Activated CD8-positive, alpha-beta T cell treated with anti-CD3 and anti-CD28 coated beads for 36 hours (primary cell): ENCODE measurements at regions not wholly inside any gene's neighbourhood (a gene's known extent, or its start where the extent isn't known, plus 50 kb on each side); places are given as distances from the start of the nearest gene placed in this dataset.

Source experiments
- ATAC-seq: fragments of 200-7000 bp; cut with Tn5 transposase; one replicate; pipeline ENCODE4 v1.10.0; 2021; ENCODE audit warnings: mild to moderate bottlenecking, moderate library complexity
- CTCF ChIA-PET: fragments of 350-600 bp; sonication (Branson Sonifier 250); formaldehyde crosslinking; loops from one replicate; lab custom pipeline; 2021; ENCODE audit warnings: antibody characterized with exemption; lab: Charles Lee
- POLR2A ChIA-PET: fragments of 350-600 bp; sonication (Branson Sonifier 250); formaldehyde crosslinking; loops from one replicate; lab custom pipeline; 2021; ENCODE audit warnings: antibody characterized with exemption; lab: Charles Lee
- DNase-seq: peaks from one replicate; pipeline ENCODE4 v3.0.0-alpha.2; 2020
- H3K27ac Mint-ChIP-seq: one replicate; pipeline ENCODE4 v1.8.0; 2021; ENCODE audit warnings: mild to moderate bottlenecking, mixed read lengths
- H3K27me3 Mint-ChIP-seq: one replicate; pipeline ENCODE4 v1.8.0; 2021; ENCODE audit warnings: mixed read lengths
- H3K36me3 Mint-ChIP-seq: one replicate; pipeline ENCODE4 v1.8.0; 2021; ENCODE audit warnings: low read depth, mixed read lengths
- H3K4me1 Mint-ChIP-seq: one replicate; pipeline ENCODE4 v1.8.0; 2021; ENCODE audit warnings: low read depth, mixed read lengths
- H3K4me3 Mint-ChIP-seq: one replicate; pipeline ENCODE4 v1.8.0; 2021; ENCODE audit warnings: mild to moderate bottlenecking, moderate library complexity, mixed read lengths
- H3K9me3 Mint-ChIP-seq: one replicate; pipeline ENCODE4 v1.8.0; 2021; ENCODE audit warnings: mixed read lengths
- intact Hi-C: fragments of 100-400 bp; cut with micrococcal nuclease; formaldehyde crosslinking; loops from one replicate; pipeline ENCODE4 v1.10.0; 2022
- TF ChIP-seq, protein P1 (sequence below): fragments of 200-600 bp; IDR thresholded peaks from one replicate; pipeline ENCODE4 v1.8.0; 2022; ENCODE audit warnings: antibody characterized with exemption, mild to moderate bottlenecking

GRCh38 chr1:192941722-192942411, 117.3 kb downstream of the UCHL5 start:
- no peaks in the 10 kb centered on the region for H3K9me3 Mint-ChIP-seq
- no peaks in the 10 kb centered on the region for H3K36me3 Mint-ChIP-seq
- ChIA-PET POLR2A (no interaction called here), CTCF (no interaction called here)
- TF ChIP-seq, protein P1, sequence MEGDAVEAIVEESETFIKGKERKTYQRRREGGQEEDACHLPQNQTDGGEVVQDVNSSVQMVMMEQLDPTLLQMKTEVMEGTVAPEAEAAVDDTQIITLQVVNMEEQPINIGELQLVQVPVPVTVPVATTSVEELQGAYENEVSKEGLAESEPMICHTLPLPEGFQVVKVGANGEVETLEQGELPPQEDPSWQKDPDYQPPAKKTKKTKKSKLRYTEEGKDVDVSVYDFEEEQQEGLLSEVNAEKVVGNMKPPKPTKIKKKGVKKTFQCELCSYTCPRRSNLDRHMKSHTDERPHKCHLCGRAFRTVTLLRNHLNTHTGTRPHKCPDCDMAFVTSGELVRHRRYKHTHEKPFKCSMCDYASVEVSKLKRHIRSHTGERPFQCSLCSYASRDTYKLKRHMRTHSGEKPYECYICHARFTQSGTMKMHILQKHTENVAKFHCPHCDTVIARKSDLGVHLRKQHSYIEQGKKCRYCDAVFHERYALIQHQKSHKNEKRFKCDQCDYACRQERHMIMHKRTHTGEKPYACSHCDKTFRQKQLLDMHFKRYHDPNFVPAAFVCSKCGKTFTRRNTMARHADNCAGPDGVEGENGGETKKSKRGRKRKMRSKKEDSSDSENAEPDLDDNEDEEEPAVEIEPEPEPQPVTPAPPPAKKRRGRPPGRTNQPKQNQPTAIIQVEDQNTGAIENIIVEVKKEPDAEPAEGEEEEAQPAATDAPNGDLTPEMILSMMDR = no peak
- H3K4me3 Mint-ChIP-seq = no peak overlapping the region
- H3K27ac Mint-ChIP-seq = no peak overlapping the region
- intact Hi-C loops = no loop called here
- DNase-seq = no peak
- H3K27me3 Mint-ChIP-seq = no peaks in the 10 kb centered on the region
- peaks cover 2% of the 10 kb centered on the region for H3K4me1 Mint-ChIP-seq
- no peak for ATAC-seq

DNA sequence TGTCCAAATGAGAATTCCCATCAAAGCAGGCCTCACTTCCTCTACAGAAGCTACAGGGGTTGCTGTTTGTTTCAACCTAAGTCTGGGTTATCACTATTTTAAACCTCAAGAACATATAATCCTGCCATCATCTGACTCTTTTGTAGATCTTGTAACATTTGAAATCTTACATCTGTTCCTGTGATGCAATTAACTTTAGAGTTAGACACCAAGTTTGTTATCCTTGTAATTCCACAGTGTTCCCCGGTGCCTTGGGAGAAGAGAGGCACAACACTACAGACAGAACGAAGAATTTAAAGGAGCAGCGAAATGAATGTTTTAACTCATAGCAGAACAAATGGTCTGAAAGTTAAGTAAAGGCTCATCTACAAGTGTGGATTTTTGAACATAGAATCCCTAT, 116.1 kb downstream of the UCHL5 start:
- H3K27ac Mint-ChIP-seq = no peak overlapping the region
- TF ChIP-seq, protein P1 = no peak
- intact Hi-C loops = no loop called here
- ChIA-PET POLR2A (no interaction called here), CTCF (no interaction called here)
- H3K36me3 Mint-ChIP-seq = no peaks in the 10 kb centered on the region
- H3K4me3 Mint-ChIP-seq = no peak overlapping the region
- H3K27me3 Mint-ChIP-seq = no peaks in the 10 kb centered on the region
- H3K4me1 Mint-ChIP-seq = peaks cover 2% of the 10 kb centered on the region
- DNase-seq (no peak), ATAC-seq (no peak)
- no peaks in the 10 kb centered on the region for H3K9me3 Mint-ChIP-seq

- Mint-ChIP-seq H3K27ac (no peak overlapping the region), H3K27me3 (no peaks in the 10 kb centered on the region), H3K36me3 (no peaks in the 10 kb centered on the region), H3K9me3 (no peaks in the 10 kb centered on the region), H3K4me1 (peaks cover 2% of the 10 kb centered on the region), H3K4me3 (no peak overlapping the region)
- TF ChIP-seq, protein P1 = no peak
- CTCF ChIA-PET = no interaction called here
- no peak for DNase-seq
- POLR2A ChIA-PET = no interaction called here
- intact Hi-C loops = no loop called here
- no peak for ATAC-seq
Observed at GRCh38 chr1:192943522-192943921, 115.6 kb downstream of the UCHL5 start.

DNA sequence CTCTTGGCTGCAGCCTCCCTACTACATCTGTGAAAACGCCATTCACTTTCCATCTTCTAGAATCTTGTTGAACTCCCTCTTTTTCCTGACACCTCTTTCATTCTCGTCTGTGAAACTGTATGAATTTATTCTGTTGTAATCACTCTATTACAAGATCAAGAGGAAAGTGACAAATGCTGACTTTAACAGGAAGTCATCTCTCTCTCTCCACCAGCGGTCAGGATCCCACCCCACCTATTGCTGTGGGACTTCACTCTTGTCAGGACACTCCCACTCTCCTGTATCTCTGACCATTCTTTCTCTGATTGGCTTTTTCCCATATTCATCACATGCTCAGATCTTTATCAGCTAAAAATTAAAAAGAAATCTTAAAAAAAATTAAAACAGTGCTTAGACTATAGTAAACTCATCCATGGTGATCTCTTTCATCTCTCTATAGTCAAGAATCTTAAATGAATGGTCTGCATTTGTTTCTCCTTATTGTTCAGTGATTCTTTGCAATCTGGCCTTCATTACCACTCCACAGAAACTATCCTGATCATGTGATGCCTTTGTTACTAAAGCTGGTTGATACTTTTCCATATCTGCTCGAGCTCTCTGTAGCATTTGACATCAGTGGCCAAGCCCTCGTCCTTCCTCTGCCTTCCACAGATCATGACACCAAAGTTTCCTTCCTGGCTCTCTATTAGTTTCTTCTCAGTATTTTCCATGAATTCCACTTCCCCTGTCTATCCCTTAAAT, 113.6 kb downstream of the UCHL5 start:
- intact Hi-C loops = no loop called here
- CTCF ChIA-PET = no interaction called here
- H3K27ac Mint-ChIP-seq = no peak overlapping the region
- no peak for ATAC-seq
- H3K27me3 Mint-ChIP-seq = no peaks in the 10 kb centered on the region
- no peaks in the 10 kb centered on the region for H3K4me1 Mint-ChIP-seq
- no peak overlapping the region for H3K4me3 Mint-ChIP-seq
- POLR2A ChIA-PET = no interaction called here
- no peaks in the 10 kb centered on the region for H3K36me3 Mint-ChIP-seq
- no peaks in the 10 kb centered on the region for H3K9me3 Mint-ChIP-seq
- no peak for DNase-seq
- TF ChIP-seq, protein P1 = no peak

DNA sequence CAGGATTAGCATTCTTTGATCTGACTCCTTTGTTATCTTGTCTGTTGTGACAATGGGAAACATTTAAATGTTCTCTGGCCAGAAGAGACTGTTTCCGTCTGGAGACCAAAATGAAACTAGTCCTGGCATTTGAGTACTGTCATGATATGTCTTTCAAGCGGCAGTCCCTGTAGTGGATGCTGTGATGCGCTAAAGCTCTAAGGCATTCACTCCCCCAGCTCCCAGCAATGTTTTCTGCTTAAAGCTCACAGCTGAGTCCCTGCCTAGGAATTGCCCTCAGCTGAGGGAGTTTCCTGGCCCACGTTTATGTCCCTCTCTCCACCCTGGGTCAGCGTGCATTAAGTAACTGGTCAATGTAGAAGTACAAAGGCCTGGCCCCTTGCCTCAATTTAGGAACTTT, 109.4 kb downstream of the UCHL5 start:
- Mint-ChIP-seq H3K36me3 (no peaks in the 10 kb centered on the region), H3K4me1 (no peaks in the 10 kb centered on the region), H3K4me3 (no peak overlapping the region), H3K27me3 (no peaks in the 10 kb centered on the region), H3K27ac (no peak overlapping the region), H3K9me3 (no peaks in the 10 kb centered on the region)
- intact Hi-C loops = no loop called here
- TF ChIP-seq, protein P1 = no peak
- ATAC-seq (no peak), DNase-seq (no peak)
- POLR2A ChIA-PET = no interaction called here
- CTCF ChIA-PET = interaction anchor here (1.2 kb wide), 1 partner anchor 10 kb away, joined by 3 read pairs; no protein-coding TSS in a partner anchor
